Rectal smooth muscle tissue (tissue), 1 donor: ENCODE measurements at regions not wholly inside any gene's neighbourhood (a gene's known extent, or its start where the extent isn't known, plus 50 kb on each side); places are given as distances from the start of the nearest gene placed in this dataset.

Experiments
- H3K27ac ChIP-seq: one replicate; pipeline ENCODE4 v1.7.0; 2013; ENCODE audit warnings: low read depth, low read length, inconsistent platforms
- H3K27me3 ChIP-seq: one replicate; pipeline ENCODE4 v1.7.0; 2013; ENCODE audit warnings: low read length; ENCODE audit not compliant: control insufficient read depth, insufficient read depth
- H3K36me3 ChIP-seq: one replicate; pipeline ENCODE4 v1.7.0; 2013; ENCODE audit warnings: low read length; ENCODE audit not compliant: control insufficient read depth, insufficient read depth
- H3K4me1 ChIP-seq: one replicate; pipeline ENCODE4 v1.7.0; 2013; ENCODE audit warnings: low read length; ENCODE audit not compliant: control insufficient read depth, insufficient read depth
- H3K4me3 ChIP-seq: one replicate; pipeline ENCODE4 v1.7.0; 2013; ENCODE audit warnings: low read length
- H3K9ac ChIP-seq: one replicate; pipeline ENCODE4 v1.7.0; 2013; ENCODE audit warnings: low read length

GRCh38 chr9:28318515-28318914 lies 745.2 kb upstream of the C9orf72 start:
- H3K27ac ChIP-seq: no peak overlapping the region
- H3K27me3 ChIP-seq: no peaks in the 10 kb centered on the region
- no peak overlapping the region for H3K9ac ChIP-seq
- no peaks in the 10 kb centered on the region for H3K36me3 ChIP-seq
- no peak overlapping the region for H3K4me3 ChIP-seq
- no peaks in the 10 kb centered on the region for H3K4me1 ChIP-seq

GRCh38 chr9:28319981-28320380 lies 746.7 kb upstream of the C9orf72 start:
- H3K4me1 ChIP-seq: no peaks in the 10 kb centered on the region
- H3K36me3 ChIP-seq: no peaks in the 10 kb centered on the region
- H3K9ac ChIP-seq: no peak overlapping the region
- no peaks in the 10 kb centered on the region for H3K27me3 ChIP-seq
- no peak overlapping the region for H3K4me3 ChIP-seq
- no peak overlapping the region for H3K27ac ChIP-seq

DNA sequence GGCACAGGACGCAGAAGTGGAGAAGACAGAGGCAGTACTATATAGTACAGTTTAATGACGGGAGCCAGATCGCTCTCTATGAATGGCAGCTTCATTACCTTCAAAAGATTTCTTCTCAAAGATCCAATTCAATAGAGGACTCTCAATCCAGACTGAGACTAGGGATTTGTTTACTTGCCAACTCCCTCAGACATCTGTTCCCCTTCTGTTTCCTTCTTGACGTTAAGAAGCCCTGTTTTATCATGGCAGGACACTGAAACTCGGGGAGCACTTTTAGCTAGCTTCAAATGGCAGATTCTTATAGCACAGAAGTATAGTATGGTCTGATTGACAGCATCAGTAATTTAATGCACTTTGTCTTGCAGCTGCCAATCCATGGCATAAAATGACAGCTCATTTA lies 747.3 kb upstream of the C9orf72 start:
- H3K27ac ChIP-seq: no peak overlapping the region
- no peaks in the 10 kb centered on the region for H3K27me3 ChIP-seq
- no peak overlapping the region for H3K4me3 ChIP-seq
- no peaks in the 10 kb centered on the region for H3K36me3 ChIP-seq
- H3K4me1 ChIP-seq: no peaks in the 10 kb centered on the region
- H3K9ac ChIP-seq: no peak overlapping the region

DNA sequence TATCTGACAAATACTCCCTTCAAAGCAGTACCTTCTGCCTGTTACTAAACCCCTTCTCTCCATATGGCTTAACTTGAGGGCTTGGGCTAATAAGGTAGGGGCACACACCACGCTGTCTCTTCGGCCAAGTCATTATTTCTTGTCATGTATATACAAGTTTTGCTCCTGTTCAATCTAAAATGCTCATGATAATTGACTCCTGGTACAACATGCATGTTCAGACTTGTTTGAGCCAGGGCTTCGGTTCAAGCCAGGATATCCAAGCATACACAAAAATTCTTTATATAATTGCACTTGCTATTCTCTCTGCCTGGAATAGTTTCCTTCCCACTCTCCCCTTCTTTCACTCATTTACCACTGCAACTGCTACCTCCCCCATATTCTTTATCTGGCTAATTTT lies 756.0 kb upstream of the C9orf72 start:
- no peaks in the 10 kb centered on the region for H3K36me3 ChIP-seq
- no peak overlapping the region for H3K9ac ChIP-seq
- no peaks in the 10 kb centered on the region for H3K27me3 ChIP-seq
- no peak overlapping the region for H3K4me3 ChIP-seq
- no peak overlapping the region for H3K27ac ChIP-seq
- no peaks in the 10 kb centered on the region for H3K4me1 ChIP-seq

- H3K27me3 ChIP-seq: no peaks in the 10 kb centered on the region
- no peaks in the 10 kb centered on the region for H3K36me3 ChIP-seq
- no peak overlapping the region for H3K9ac ChIP-seq
- no peaks in the 10 kb centered on the region for H3K4me1 ChIP-seq
- no peak overlapping the region for H3K4me3 ChIP-seq
- no peak overlapping the region for H3K27ac ChIP-seq
Measured at GRCh38 chr9:28332648-28333047, 759.4 kb upstream of the C9orf72 start.

DNA sequence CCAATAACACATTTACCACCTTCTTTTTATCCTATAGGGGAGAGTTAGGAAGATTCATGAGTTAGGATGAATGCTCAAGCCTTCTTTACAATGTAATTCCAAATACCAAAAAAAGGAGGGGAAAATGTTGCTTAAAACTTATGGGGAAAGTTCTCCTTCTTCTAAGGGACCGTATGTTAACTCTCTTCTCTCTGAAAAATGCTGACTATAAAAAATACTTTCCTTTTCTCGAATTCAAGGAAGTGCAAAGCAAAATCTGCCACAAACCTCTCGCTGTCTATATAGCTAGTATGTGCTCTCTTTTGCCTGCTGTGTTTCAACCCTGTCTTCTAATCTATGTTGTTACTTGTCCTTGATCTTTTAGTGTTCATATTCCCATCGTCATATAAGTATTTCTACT lies 768.6 kb upstream of the C9orf72 start:
- no peaks in the 10 kb centered on the region for H3K4me1 ChIP-seq
- H3K27me3 ChIP-seq: no peaks in the 10 kb centered on the region
- no peak overlapping the region for H3K9ac ChIP-seq
- H3K27ac ChIP-seq: no peak overlapping the region
- no peak overlapping the region for H3K4me3 ChIP-seq
- no peaks in the 10 kb centered on the region for H3K36me3 ChIP-seq

DNA sequence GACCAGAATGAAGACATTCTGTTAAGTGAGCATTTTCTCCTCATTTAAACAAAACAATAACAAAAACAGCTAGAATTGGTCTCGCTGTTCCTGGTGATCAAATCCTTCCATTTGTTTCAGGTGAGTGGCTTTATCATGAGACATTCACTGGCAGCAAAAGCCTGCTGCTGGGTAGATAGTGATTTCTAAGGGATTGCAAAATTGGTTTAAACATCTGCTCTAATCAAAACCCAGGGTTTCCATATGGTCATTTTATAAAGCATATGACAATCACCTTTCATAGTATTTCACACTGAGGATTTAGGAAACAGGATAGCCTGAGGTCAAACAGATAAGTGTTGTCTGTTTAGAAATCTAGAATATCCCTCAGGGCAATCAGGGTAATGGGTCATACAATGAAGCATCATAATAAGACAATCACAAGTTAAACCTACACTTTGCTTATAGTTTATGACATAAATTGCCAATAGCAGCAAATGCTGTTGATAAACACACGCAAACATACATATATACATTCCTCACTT lies 769.6 kb upstream of the C9orf72 start:
- Histone ChIP-seq H3K36me3 (no peaks in the 10 kb centered on the region), H3K4me1 (no peaks in the 10 kb centered on the region), H3K9ac (no peak overlapping the region), H3K27ac (no peak overlapping the region), H3K27me3 (no peaks in the 10 kb centered on the region), H3K4me3 (no peak overlapping the region)

DNA sequence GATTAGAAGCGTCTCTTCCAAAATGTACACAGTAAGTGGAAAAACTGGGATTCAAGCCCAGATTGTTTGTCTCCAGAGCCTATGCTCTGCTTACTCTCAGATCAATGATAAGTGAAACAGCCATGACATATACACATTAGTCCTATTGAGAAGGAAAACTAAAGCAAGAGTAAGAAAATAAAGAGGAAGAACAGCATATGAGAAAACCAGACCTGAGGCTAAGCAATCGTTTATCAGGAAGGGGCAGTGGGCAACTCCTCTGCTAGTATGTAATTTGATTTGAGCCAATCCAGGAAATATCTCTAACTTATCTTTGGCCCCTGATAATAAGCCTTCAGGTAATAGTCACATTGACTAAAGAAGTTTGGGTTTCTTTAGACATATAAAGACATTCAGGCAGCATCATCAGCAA lies 789.9 kb upstream of the C9orf72 start:
- H3K9ac ChIP-seq: no peak overlapping the region

GRCh38 chr9:28365020-28365640 lies 791.8 kb upstream of the C9orf72 start:
- Histone ChIP-seq H3K36me3 (no peaks in the 10 kb centered on the region), H3K27me3 (no peaks in the 10 kb centered on the region), H3K9ac (no peak overlapping the region), H3K4me3 (no peak overlapping the region), H3K27ac (no peak overlapping the region), H3K4me1 (no peaks in the 10 kb centered on the region)

More for the DNA sequence above, 789.9 kb upstream of the C9orf72 start:
- H3K4me1 ChIP-seq: no peaks in the 10 kb centered on the region
- H3K27ac ChIP-seq: no peak overlapping the region
- H3K4me3 ChIP-seq: no peak overlapping the region
- no peaks in the 10 kb centered on the region for H3K36me3 ChIP-seq
- no peaks in the 10 kb centered on the region for H3K27me3 ChIP-seq

GRCh38 chr9:28365728-28366127 lies 792.4 kb upstream of the C9orf72 start:
- Histone ChIP-seq H3K4me1 (no peaks in the 10 kb centered on the region), H3K9ac (no peak overlapping the region), H3K4me3 (no peak overlapping the region), H3K27me3 (no peaks in the 10 kb centered on the region), H3K27ac (no peak overlapping the region), H3K36me3 (no peaks in the 10 kb centered on the region)

- Histone ChIP-seq H3K27me3 (no peaks in the 10 kb centered on the region), H3K4me1 (no peaks in the 10 kb centered on the region), H3K4me3 (no peak overlapping the region), H3K9ac (no peak overlapping the region), H3K36me3 (no peaks in the 10 kb centered on the region), H3K27ac (no peak overlapping the region)
Measured at GRCh38 chr9:28378231-28378630, 805.0 kb upstream of the C9orf72 start.

DNA sequence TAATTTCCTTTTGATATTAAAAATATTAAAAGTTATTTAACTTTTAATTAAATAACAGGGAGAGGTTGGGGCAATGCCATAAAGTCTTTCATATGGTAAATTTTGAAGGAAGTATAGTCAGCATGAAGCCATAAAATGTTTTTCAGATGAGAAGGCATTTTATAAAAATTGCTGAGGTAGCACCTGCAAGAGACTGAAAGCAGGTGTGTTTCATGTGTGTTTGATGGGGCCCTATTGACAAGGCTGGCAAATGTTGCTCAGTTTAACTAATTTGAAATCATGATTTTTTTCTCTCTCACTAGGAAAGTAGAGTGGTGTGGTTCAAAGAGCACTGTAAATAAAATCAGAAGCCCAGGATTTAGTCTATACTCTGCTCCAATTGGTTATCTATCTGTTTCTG lies 805.8 kb upstream of the C9orf72 start:
- H3K36me3 ChIP-seq: no peaks in the 10 kb centered on the region
- no peak overlapping the region for H3K27ac ChIP-seq
- no peaks in the 10 kb centered on the region for H3K27me3 ChIP-seq
- no peak overlapping the region for H3K9ac ChIP-seq
- no peak overlapping the region for H3K4me3 ChIP-seq
- no peaks in the 10 kb centered on the region for H3K4me1 ChIP-seq

DNA sequence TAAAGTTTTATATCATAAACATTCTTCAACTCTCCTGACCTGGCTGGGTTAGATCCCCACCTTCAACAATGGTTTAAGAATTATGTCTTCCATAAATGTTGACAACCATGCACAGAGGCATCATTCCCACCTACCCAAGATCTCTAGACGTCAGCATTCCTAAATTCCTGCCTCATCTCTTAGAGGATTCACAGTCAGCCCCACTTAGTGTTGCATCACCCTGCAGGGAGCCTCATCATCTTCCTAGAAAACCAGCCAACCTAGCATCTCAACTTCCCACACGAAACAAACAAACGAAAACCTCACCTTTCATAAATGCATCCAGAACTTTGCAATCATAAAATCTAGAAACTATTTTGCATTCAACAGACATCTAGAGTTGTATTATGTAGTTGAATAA lies 816.1 kb upstream of the C9orf72 start:
- H3K27ac ChIP-seq: no peak overlapping the region
- no peaks in the 10 kb centered on the region for H3K27me3 ChIP-seq
- no peaks in the 10 kb centered on the region for H3K36me3 ChIP-seq
- H3K4me1 ChIP-seq: no peaks in the 10 kb centered on the region
- H3K9ac ChIP-seq: no peak overlapping the region
- no peak overlapping the region for H3K4me3 ChIP-seq
